A549 (cell line): ENCODE measurements at regions not wholly inside any gene's neighbourhood (a gene's known extent, or its start where the extent isn't known, plus 50 kb on each side); places are given as distances from the start of the nearest gene placed in this dataset.

Experiments
- ATAC-seq, 2 experiments: fragments of 200-7000 bp in 1 of 2; fragments of >200 bp in 1 of 2; cut with Nextera tagmentation in 1 of 2; cut with Tn5 transposase in 1 of 2; 3 replicates each; pipeline versions ENCODE4 v1.8.0 to v1.9.1; 2018 to 2020; ENCODE audit warnings: mild to moderate bottlenecking in 1 of 2, moderate library complexity in 1 of 2
- CTCF ChIA-PET: fragments of 300-600 bp; sonication (Branson Sonifier 250); formaldehyde crosslinking; extraction: SDS; loops from one replicate; lab custom pipeline; 2021; ENCODE audit warnings: antibody characterized with exemption, inconsistent platforms; lab: Yijun Ruan, JAX
- POLR2A ChIA-PET: fragments of 350-600 bp; formaldehyde crosslinking; extraction: SDS; loops from one replicate; lab custom pipeline; 2021; ENCODE audit warnings: antibody characterized with exemption, inconsistent platforms; lab: Yijun Ruan, JAX
- DNase-seq, 2 experiments: peaks; one replicate each; pipeline versions ENCODE4 v3.0.0 to v3.0.0-alpha.2; 2011 to 2016; ENCODE audit warnings: low read depth in 1 of 2, low spot score in 1 of 2
- FAIRE-seq: peaks from 2 replicates; lab custom pipeline; 2011; peaks lifted over from hg19 to GRCh38; lab: Jason Lieb, UNC
- H3K27ac ChIP-seq, 2 experiments: fragments of >200 bp; sonication (Bioruptor Twin); formaldehyde crosslinking; 3 replicates each; pipeline ENCODE4 v1.5.1; 2016 to 2017
- H3K4me1 ChIP-seq: fragments of >200 bp; sonication (Bioruptor Twin); formaldehyde crosslinking; 3 replicates; pipeline ENCODE4 v1.6.1; 2016
- H3K4me2 ChIP-seq: fragments of >200 bp; sonication (Bioruptor Twin); formaldehyde crosslinking; 3 replicates; pipeline ENCODE4 v1.6.1; 2016
- H3K4me3 ChIP-seq: fragments of >200 bp; sonication (Bioruptor Twin); formaldehyde crosslinking; 3 replicates; pipeline ENCODE4 v1.5.1; 2016
- H3K9me3 ChIP-seq: fragments of >200 bp; sonication (Bioruptor Twin); formaldehyde crosslinking; 3 replicates; pipeline ENCODE4 v1.6.1; 2016
- CBX2 ChIP-seq: fragments of 200-600 bp; sonication (generic); IDR thresholded peaks from 2 replicates; pipeline ENCODE4 v1.6.1; 2016; ENCODE audit warnings: low read depth, mild to moderate bottlenecking, borderline replicate concordance
- CBX8 ChIP-seq: fragments of 200-600 bp; sonication (generic); IDR thresholded peaks from 2 replicates; pipeline ENCODE4 v1.6.1; 2016
- CEBPB ChIP-seq, 2 experiments: fragments of >200 bp in 1 of 2; sonication (Bioruptor Twin) in 1 of 2; formaldehyde crosslinking in 1 of 2; IDR thresholded peaks; 2 replicates each; pipeline ENCODE4 v1.6.1; 2012 to 2016
- CHD4 ChIP-seq: fragments of 200-600 bp; sonication (generic); IDR thresholded peaks from 2 replicates; pipeline ENCODE4 v1.6.1; 2016; ENCODE audit warnings: antibody characterized with exemption, mild to moderate bottlenecking, borderline replicate concordance
- EHF ChIP-seq: fragments of 250-450 bp; sonication (Bioruptor Pico); IDR thresholded peaks from 2 replicates; pipeline ENCODE4 v1.5.0; 2020; ENCODE audit warnings: mild to moderate bottlenecking
- EHMT2 ChIP-seq: fragments of 200-600 bp; sonication (generic); IDR thresholded peaks from 2 replicates; pipeline ENCODE4 v1.6.1; 2016; ENCODE audit warnings: antibody characterized with exemption, low read depth, mild to moderate bottlenecking, moderate library complexity
- FOXS1 ChIP-seq: fragments of 250-450 bp; sonication (Bioruptor Pico); IDR thresholded peaks from 2 replicates; pipeline ENCODE4 v1.5.0; 2020; ENCODE audit warnings: mild to moderate bottlenecking, moderate library complexity
- JUNB ChIP-seq: fragments of >200 bp; sonication (Bioruptor Twin); formaldehyde crosslinking; IDR thresholded peaks from 2 replicates; pipeline ENCODE4 v1.6.1; 2016
- MAFK ChIP-seq: fragments of 450-650 bp; IDR thresholded peaks from 2 replicates; pipeline ENCODE4 v1.6.1; 2014; ENCODE audit not compliant: partially characterized antibody
- NFE2L2 ChIP-seq: fragments of 150-350 bp; conservative IDR thresholded peaks from 2 replicates; pipeline ENCODE4 v1.6.1; 2014; ENCODE audit warnings: low read length
- NPAS2 ChIP-seq: fragments of 250-450 bp; sonication (Bioruptor Pico); IDR thresholded peaks from 2 replicates; pipeline ENCODE4 v1.8.0; 2022; ENCODE audit warnings: mild to moderate bottlenecking, moderate library complexity, borderline replicate concordance
- PHF8 ChIP-seq: fragments of 200-600 bp; sonication (generic); IDR thresholded peaks from 2 replicates; pipeline ENCODE4 v1.6.1; 2016; ENCODE audit warnings: low read depth, mild to moderate bottlenecking, antibody characterized with exemption, moderate library complexity, borderline replicate concordance
- POLR2A ChIP-seq: IDR thresholded peaks from 2 replicates; pipeline ENCODE4 v1.6.1; 2012; ENCODE audit warnings: mild to moderate bottlenecking, low read length
- RARB ChIP-seq: fragments of 250-450 bp; sonication (Bioruptor Pico); IDR thresholded peaks from 2 replicates; pipeline ENCODE4 v1.8.0; 2021; ENCODE audit warnings: mild to moderate bottlenecking, moderate library complexity
- REST ChIP-seq: fragments of 200-600 bp; sonication (generic); IDR thresholded peaks from 2 replicates; pipeline ENCODE4 v1.6.1; 2016; ENCODE audit warnings: antibody characterized with exemption, mild to moderate bottlenecking, moderate library complexity
- SREBF2 ChIP-seq: fragments of 450-650 bp; IDR thresholded peaks from 2 replicates; pipeline ENCODE4 v1.6.1; 2014; ENCODE audit warnings: mild to moderate bottlenecking, moderate library complexity
- ZC3H11A ChIP-seq: fragments of 450-650 bp; IDR thresholded peaks from 2 replicates; pipeline ENCODE4 v1.6.1; 2014; ENCODE audit warnings: antibody characterized with exemption, mild to moderate bottlenecking
- ZSCAN20 ChIP-seq: fragments of 250-450 bp; sonication (Bioruptor Pico); IDR thresholded peaks from 2 replicates; pipeline ENCODE4 v1.8.0; 2022; ENCODE audit warnings: mild to moderate bottlenecking, moderate library complexity
- WGBS: methylation state at CpG from one replicate; pipeline ENCODE4 v1.1.6; 2017; ENCODE audit errors: missing lambda C conversion rate; 5-methylcytosine and 5-hydroxymethylcytosine counted together
- TF ChIP-seq, protein P1 (sequence below): fragments of 250-450 bp; sonication (Bioruptor Pico); IDR thresholded peaks from 2 replicates; pipeline ENCODE4 v1.5.0; 2021; ENCODE audit warnings: mild to moderate bottlenecking, moderate library complexity, borderline replicate concordance
- TF ChIP-seq, protein P2 (sequence below): IDR thresholded peaks from 2 replicates; pipeline ENCODE4 v1.6.1; 2012; ENCODE audit warnings: low read depth, borderline replicate concordance
- TF ChIP-seq, protein P3 (sequence below): fragments of 150-350 bp; IDR thresholded peaks from 2 replicates; pipeline ENCODE4 v1.6.1; 2014; ENCODE audit warnings: low read depth, mild to moderate bottlenecking, low read length
- TF ChIP-seq, protein P4 (sequence below): fragments of 250-450 bp; sonication (Bioruptor Pico); IDR thresholded peaks from 2 replicates; pipeline ENCODE4 v1.5.0; 2020; ENCODE audit warnings: low read depth, mild to moderate bottlenecking, moderate library complexity

- H3K27ac ChIP-seq, result no peak overlapping the region; a peak in 1 of 6 replicates
- H3K9me3 ChIP-seq, result no peaks in the 10 kb centered on the region
- H3K4me1 ChIP-seq, result peaks cover 28% of the 10 kb centered on the region
- no peak overlapping the region for H3K4me2 ChIP-seq
- POLR2A ChIA-PET, result no interaction called here
- FAIRE-seq, result no peak
- TF ChIP-seq, protein P1, sequence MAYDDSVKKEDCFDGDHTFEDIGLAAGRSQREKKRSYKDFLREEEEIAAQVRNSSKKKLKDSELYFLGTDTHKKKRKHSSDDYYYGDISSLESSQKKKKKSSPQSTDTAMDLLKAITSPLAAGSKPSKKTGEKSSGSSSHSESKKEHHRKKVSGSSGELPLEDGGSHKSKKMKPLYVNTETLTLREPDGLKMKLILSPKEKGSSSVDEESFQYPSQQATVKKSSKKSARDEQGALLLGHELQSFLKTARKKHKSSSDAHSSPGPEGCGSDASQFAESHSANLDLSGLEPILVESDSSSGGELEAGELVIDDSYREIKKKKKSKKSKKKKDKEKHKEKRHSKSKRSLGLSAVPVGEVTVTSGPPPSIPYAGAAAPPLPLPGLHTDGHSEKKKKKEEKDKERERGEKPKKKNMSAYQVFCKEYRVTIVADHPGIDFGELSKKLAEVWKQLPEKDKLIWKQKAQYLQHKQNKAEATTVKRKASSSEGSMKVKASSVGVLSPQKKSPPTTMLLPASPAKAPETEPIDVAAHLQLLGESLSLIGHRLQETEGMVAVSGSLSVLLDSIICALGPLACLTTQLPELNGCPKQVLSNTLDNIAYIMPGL (CRISPR knock-in tag), result no peak
- TF ChIP-seq CBX8 (no peak), PHF8 (no peak), REST (no peak), JUNB (no peak), CEBPB (IDR thresholded peaks at IDR 0.05) (no peak)
- TF ChIP-seq, protein P2, sequence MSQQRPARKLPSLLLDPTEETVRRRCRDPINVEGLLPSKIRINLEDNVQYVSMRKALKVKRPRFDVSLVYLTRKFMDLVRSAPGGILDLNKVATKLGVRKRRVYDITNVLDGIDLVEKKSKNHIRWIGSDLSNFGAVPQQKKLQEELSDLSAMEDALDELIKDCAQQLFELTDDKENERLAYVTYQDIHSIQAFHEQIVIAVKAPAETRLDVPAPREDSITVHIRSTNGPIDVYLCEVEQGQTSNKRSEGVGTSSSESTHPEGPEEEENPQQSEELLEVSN, result no peak
- TF ChIP-seq, all 56 proteins: peak for 0
- ATAC-seq, result no peak
- H3K4me3 ChIP-seq, result no peak overlapping the region
- DNase-seq, result no peak
- WGBS, result 73% methylated on average over 5 of the region's 5 CpGs
- CTCF ChIA-PET, result interaction anchor here (1.6 kb wide), 1 partner anchor 8 kb away, joined by 3 read pairs; no protein-coding TSS in a partner anchor
These were observed 257.8 kb downstream of the FOXO1 start for GRCh38 chr13:40408602-40409001.

GRCh38 chr13:40409278-40409677 lies 257.2 kb downstream of the FOXO1 start:
- H3K27ac ChIP-seq, result no peak overlapping the region
- ATAC-seq (no peak), DNase-seq (no peak), FAIRE-seq (no peak)
- peaks cover 22% of the 10 kb centered on the region for H3K4me1 ChIP-seq
- TF ChIP-seq, protein P3, sequence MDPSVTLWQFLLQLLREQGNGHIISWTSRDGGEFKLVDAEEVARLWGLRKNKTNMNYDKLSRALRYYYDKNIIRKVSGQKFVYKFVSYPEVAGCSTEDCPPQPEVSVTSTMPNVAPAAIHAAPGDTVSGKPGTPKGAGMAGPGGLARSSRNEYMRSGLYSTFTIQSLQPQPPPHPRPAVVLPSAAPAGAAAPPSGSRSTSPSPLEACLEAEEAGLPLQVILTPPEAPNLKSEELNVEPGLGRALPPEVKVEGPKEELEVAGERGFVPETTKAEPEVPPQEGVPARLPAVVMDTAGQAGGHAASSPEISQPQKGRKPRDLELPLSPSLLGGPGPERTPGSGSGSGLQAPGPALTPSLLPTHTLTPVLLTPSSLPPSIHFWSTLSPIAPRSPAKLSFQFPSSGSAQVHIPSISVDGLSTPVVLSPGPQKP, result no peak
- TF ChIP-seq FOXS1 (CRISPR knock-in tag) (no peak), ZSCAN20 (CRISPR knock-in tag) (no peak), JUNB (no peak), ZC3H11A (no peak), POLR2A (no peak), CHD4 (no peak), NPAS2 (CRISPR knock-in tag) (no peak), EHF (CRISPR knock-in tag) (no peak), SREBF2 (no peak), CBX8 (no peak), MAFK (no peak), RARB (CRISPR knock-in tag) (no peak), EHMT2 (no peak), CBX2 (no peak), NFE2L2 (no peak)
- TF ChIP-seq, protein P4, sequence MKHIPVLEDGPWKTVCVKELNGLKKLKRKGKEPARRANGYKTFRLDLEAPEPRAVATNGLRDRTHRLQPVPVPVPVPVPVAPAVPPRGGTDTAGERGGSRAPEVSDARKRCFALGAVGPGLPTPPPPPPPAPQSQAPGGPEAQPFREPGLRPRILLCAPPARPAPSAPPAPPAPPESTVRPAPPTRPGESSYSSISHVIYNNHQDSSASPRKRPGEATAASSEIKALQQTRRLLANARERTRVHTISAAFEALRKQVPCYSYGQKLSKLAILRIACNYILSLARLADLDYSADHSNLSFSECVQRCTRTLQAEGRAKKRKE, result no peak
- WGBS, result 94% methylated on average over 2 of the region's 2 CpGs
- no peaks in the 10 kb centered on the region for H3K9me3 ChIP-seq
- ChIA-PET CTCF (no interaction called here), POLR2A (no interaction called here)
- H3K4me2 ChIP-seq, result no peak overlapping the region
- H3K4me3 ChIP-seq, result no peak overlapping the region
